AG09319 (cell line): ENCODE measurements at regions not wholly inside any gene's neighbourhood (a gene's known extent, or its start where the extent isn't known, plus 50 kb on each side); places are given as distances from the start of the nearest gene placed in this dataset.

ENCODE experiments used
- DNase-seq: peaks from one replicate; pipeline ENCODE4 v3.0.0-alpha.2; 2010; ENCODE audit warnings: low read depth; ENCODE audit errors: extremely low read depth
- CTCF ChIP-seq: IDR thresholded peaks from 2 replicates; pipeline ENCODE4 v1.5.1; 2011; ENCODE audit warnings: low read depth, mild to moderate bottlenecking, inconsistent platforms, low read length, moderate library complexity

GRCh38 chr13:21837841-21838551 lies 167.1 kb downstream of the FGF9 start:
- DNase-seq, result no peak
- TF ChIP-seq CTCF, result no peak

- DNase-seq, result no peak
- no peak for TF ChIP-seq CTCF
Observed at GRCh38 chr13:21846605-21847004, 175.7 kb downstream of the FGF9 start.

- TF ChIP-seq CTCF, result no peak
- no peak for DNase-seq
Observed at GRCh38 chr13:21849323-21849722, 178.4 kb downstream of the FGF9 start.

GRCh38 chr13:21850013-21851006 lies 179.4 kb downstream of the FGF9 start:
- TF ChIP-seq CTCF, result no peak
- DNase-seq, result no peak

- TF ChIP-seq CTCF, result no peak
- DNase-seq, result no peak
Observed at GRCh38 chr13:21852043-21852442, 181.2 kb downstream of the FGF9 start.

GRCh38 chr13:21853779-21854178 lies 182.9 kb downstream of the FGF9 start:
- DNase-seq, result no peak
- no peak for TF ChIP-seq CTCF

- no peak for TF ChIP-seq CTCF
- DNase-seq, result no peak
Observed at GRCh38 chr13:21868823-21869222, 197.9 kb downstream of the FGF9 start.
